SK-N-SH treated with all-trans-retinoic acid at 6 μM for 48 hours (cell line): ENCODE measurements at regions not wholly inside any gene's neighbourhood (a gene's known extent, or its start where the extent isn't known, plus 50 kb on each side); places are given as distances from the start of the nearest gene placed in this dataset.

ENCODE experiments used
- ARNTL ChIP-seq: fragments of 450-650 bp; formaldehyde crosslinking; IDR thresholded peaks from 2 replicates; pipeline ENCODE4 v1.5.0; 2020; ENCODE audit warnings: low read depth, mild to moderate bottlenecking, moderate library complexity, borderline replicate concordance
- CREB5 ChIP-seq: fragments of 250-450 bp; sonication (Bioruptor Pico); IDR thresholded peaks from 2 replicates; pipeline ENCODE4 v1.5.1; 2020; ENCODE audit warnings: low read depth, mild to moderate bottlenecking, moderate library complexity
- CSDC2 ChIP-seq: fragments of 250-450 bp; sonication (Bioruptor Pico); IDR thresholded peaks from 2 replicates; pipeline ENCODE4 v1.5.0; 2020; ENCODE audit warnings: mild to moderate bottlenecking, moderate library complexity
- CSRNP3 ChIP-seq: fragments of 250-450 bp; sonication (Bioruptor Pico); IDR thresholded peaks from 2 replicates; pipeline ENCODE4 v1.5.1; 2021; ENCODE audit warnings: mild to moderate bottlenecking, moderate library complexity
- ISL1 ChIP-seq: fragments of 250-450 bp; sonication (Bioruptor Pico); IDR thresholded peaks from 2 replicates; pipeline ENCODE4 v2.1.2; 2022; ENCODE audit warnings: mild to moderate bottlenecking, moderate library complexity
- PATZ1 ChIP-seq: fragments of 250-450 bp; sonication (Bioruptor Pico); IDR thresholded peaks from 2 replicates; pipeline ENCODE4 v1.8.0; 2020; ENCODE audit warnings: mild to moderate bottlenecking, moderate library complexity, borderline replicate concordance
- SNAI2 ChIP-seq: fragments of 250-450 bp; sonication (Bioruptor Pico); IDR thresholded peaks from 2 replicates; pipeline ENCODE4 v1.5.0; 2020; ENCODE audit warnings: mild to moderate bottlenecking, moderate library complexity
- TOX ChIP-seq: fragments of 250-450 bp; sonication (Bioruptor Pico); IDR thresholded peaks from 2 replicates; pipeline ENCODE4 v1.8.0; 2021; ENCODE audit warnings: mild to moderate bottlenecking, moderate library complexity, borderline replicate concordance
- TSHZ2 ChIP-seq: fragments of 250-450 bp; sonication (Bioruptor Pico); IDR thresholded peaks from 2 replicates; pipeline ENCODE4 v1.5.0; 2020; ENCODE audit warnings: mild to moderate bottlenecking, moderate library complexity
- ZFP3 ChIP-seq: fragments of 250-450 bp; sonication (Bioruptor Pico); IDR thresholded peaks from 2 replicates; pipeline ENCODE4 v1.5.0; 2020; ENCODE audit warnings: mild to moderate bottlenecking, moderate library complexity
- ZNF70 ChIP-seq: fragments of 450-650 bp; formaldehyde crosslinking; IDR thresholded peaks from 2 replicates; pipeline ENCODE4 v1.5.0; 2020; ENCODE audit warnings: mild to moderate bottlenecking, moderate library complexity

- no peak for TF ChIP-seq ARNTL (CRISPR knock-in tag)
- TF ChIP-seq ZFP3 (CRISPR knock-in tag), result no peak
- no peak for TF ChIP-seq CREB5 (CRISPR knock-in tag)
- TF ChIP-seq ZNF70, result no peak
- TF ChIP-seq TSHZ2 (CRISPR knock-in tag), result no peak
- no peak for TF ChIP-seq CSRNP3 (CRISPR knock-in tag)
- no peak for TF ChIP-seq CSDC2 (CRISPR knock-in tag)
- TF ChIP-seq PATZ1 (CRISPR knock-in tag), result no peak
- TF ChIP-seq ISL1 (CRISPR knock-in tag), result no peak
- TF ChIP-seq SNAI2, result no peak
- no peak for TF ChIP-seq TOX
Measured at GRCh38 chr21:38668067-38668466, 137.7 kb upstream of the ETS2 start.
